Keratinocyte (primary cell): ENCODE measurements at regions not wholly inside any gene's neighbourhood (a gene's known extent, or its start where the extent isn't known, plus 50 kb on each side); places are given as distances from the start of the nearest gene placed in this dataset.

Experiments used
- DNase-seq: peaks from one replicate; pipeline ENCODE4 v3.0.0-alpha.2; 2011; ENCODE audit warnings: low read depth, missing footprints, low spot score
- FAIRE-seq: peaks from 2 replicates; lab custom pipeline; 2011; peaks lifted over from hg19 to GRCh38; lab: Jason Lieb, UNC
- H2AFZ ChIP-seq: 2 replicates; pipeline ENCODE4 v1.6.0; 2012; ENCODE audit warnings: low read length, control low read depth, inconsistent platforms; ENCODE audit not compliant: control insufficient read depth
- H3K27ac ChIP-seq: 2 replicates; pipeline ENCODE4 v1.5.1; 2011; ENCODE audit warnings: low read length; ENCODE audit not compliant: control insufficient read depth, insufficient read depth
- H3K27me3 ChIP-seq: 3 replicates; pipeline ENCODE4 v1.6.0; 2011; ENCODE audit warnings: low read length; ENCODE audit not compliant: control insufficient read depth, insufficient read depth; ENCODE audit errors: extremely low read depth
- H3K36me3 ChIP-seq, 2 experiments: 2 replicates in 1 of 2; 3 replicates in 1 of 2; pipeline ENCODE4 v1.5.1; 2011; ENCODE audit warnings: low read length in 2 of 2, mild to moderate bottlenecking in 1 of 2; ENCODE audit not compliant: control insufficient read depth in 2 of 2, insufficient read depth in 2 of 2; ENCODE audit errors: extremely low read depth in 1 of 2
- H3K4me1 ChIP-seq: 3 replicates; pipeline ENCODE4 v1.5.1; 2011; ENCODE audit warnings: low read length; ENCODE audit not compliant: control insufficient read depth, insufficient read depth; ENCODE audit errors: extremely low read depth
- H3K4me2 ChIP-seq: 3 replicates; pipeline ENCODE4 v1.6.0; 2011; ENCODE audit warnings: low read depth, low read length; ENCODE audit not compliant: control insufficient read depth, insufficient read depth; ENCODE audit errors: extremely low read depth
- H3K4me3 ChIP-seq, 3 experiments: fragments of 200-600 bp in 1 of 3; sonication (generic) in 1 of 3; 2 replicates in 2 of 3; 3 replicates in 1 of 3; pipeline ENCODE4 v1.5.1; 2011 to 2016; ENCODE audit warnings: low read length in 3 of 3, mild to moderate bottlenecking in 3 of 3, control low read depth in 2 of 3, inconsistent platforms in 1 of 3, low read depth in 1 of 3, mixed read lengths in 1 of 3, mixed run types in 1 of 3, moderate library complexity in 1 of 3; ENCODE audit not compliant: control insufficient read depth in 2 of 3, insufficient read depth in 2 of 3; ENCODE audit errors: extremely low read depth in 1 of 3
- H3K79me2 ChIP-seq: 2 replicates; pipeline ENCODE4 v1.6.0; 2012; ENCODE audit warnings: low read length; ENCODE audit not compliant: control insufficient read depth, insufficient read depth
- H3K9ac ChIP-seq: 3 replicates; pipeline ENCODE4 v1.6.0; 2011; ENCODE audit warnings: low read length; ENCODE audit not compliant: control insufficient read depth, insufficient read depth; ENCODE audit errors: extremely low read depth
- H3K9me1 ChIP-seq: 3 replicates; pipeline ENCODE4 v1.6.0; 2011; ENCODE audit warnings: low read length; ENCODE audit not compliant: control insufficient read depth, insufficient read depth; ENCODE audit errors: extremely low read depth
- H3K9me3 ChIP-seq: 2 replicates; pipeline ENCODE4 v1.5.1; 2012; ENCODE audit warnings: low read depth, low read length; ENCODE audit not compliant: control insufficient read depth
- H4K20me1 ChIP-seq: 3 replicates; pipeline ENCODE4 v1.6.0; 2011; ENCODE audit warnings: low read length; ENCODE audit not compliant: control insufficient read depth, insufficient read depth; ENCODE audit errors: extremely low read depth
- CTCF ChIP-seq, 3 experiments: IDR thresholded peaks in 1 of 3; conservative IDR thresholded peaks in 1 of 3; optimal IDR thresholded peaks in 1 of 3; 2 replicates in 2 of 3; 3 replicates in 1 of 3; pipeline versions ENCODE3 to v1.5.1; 2011; ENCODE audit warnings: low read length in 3 of 3, mild to moderate bottlenecking in 3 of 3, moderate library complexity in 2 of 3, control low read depth in 1 of 3, inconsistent platforms in 1 of 3; ENCODE audit not compliant: insufficient read depth in 2 of 3; ENCODE audit errors: extremely low read depth in 1 of 3
- EZH2 ChIP-seq: IDR thresholded peaks from one replicate; pipeline ENCODE4 v1.6.1; 2012; ENCODE audit warnings: inconsistent platforms, mild to moderate bottlenecking, low read length, moderate library complexity
- dilution Hi-C: fragments of 300-500 bp; cut with MboI; formaldehyde crosslinking; loops from one replicate; pipeline ENCODE4 v1.7.0; 2020; ENCODE audit warnings: low sequenced_read_pairs; ENCODE audit not compliant: extremely low pct_ligation_motif_present

GRCh38 chr16:51268237-51268636 is 117.2 kb upstream of the SALL1 start:
- no peak for DNase-seq
- H3K9ac ChIP-seq = no peak overlapping the region
- no peaks in the 10 kb centered on the region for H3K36me3 ChIP-seq
- no peak overlapping the region for H2AFZ ChIP-seq
- no peaks in the 10 kb centered on the region for H3K27me3 ChIP-seq
- dilution Hi-C loops = no loop called here
- H3K9me3 ChIP-seq = no peaks in the 10 kb centered on the region
- no peak overlapping the region for H3K4me3 ChIP-seq
- no peaks in the 10 kb centered on the region for H3K9me1 ChIP-seq
- TF ChIP-seq EZH2 (no peak), CTCF (optimal IDR thresholded peaks at IDR 0.05 in 1 of 3, IDR thresholded peaks at IDR 0.05 in 1 of 3, conservative IDR thresholded peaks at IDR 0.05 in 1 of 3; ENCODE audit: extremely low read depth in 1 of 3, insufficient read depth in 2 of 3, low read length in 3 of 3) (no peak)
- no peaks in the 10 kb centered on the region for H4K20me1 ChIP-seq
- no peaks in the 10 kb centered on the region for H3K4me1 ChIP-seq
- FAIRE-seq = no peak
- no peak overlapping the region for H3K27ac ChIP-seq
- no peaks in the 10 kb centered on the region for H3K79me2 ChIP-seq
- H3K4me2 ChIP-seq = no peak overlapping the region

- no peak overlapping the region for H3K4me2 ChIP-seq
- FAIRE-seq (no peak), DNase-seq (no peak)
- no peak overlapping the region for H3K9ac ChIP-seq
- TF ChIP-seq EZH2 (no peak), CTCF (optimal IDR thresholded peaks at IDR 0.05 in 1 of 3, IDR thresholded peaks at IDR 0.05 in 1 of 3, conservative IDR thresholded peaks at IDR 0.05 in 1 of 3; ENCODE audit: extremely low read depth in 1 of 3, insufficient read depth in 2 of 3, low read length in 3 of 3) (no peak)
- H3K79me2 ChIP-seq = no peaks in the 10 kb centered on the region
- no peaks in the 10 kb centered on the region for H3K9me1 ChIP-seq
- dilution Hi-C loops = no loop called here
- H3K4me1 ChIP-seq = no peaks in the 10 kb centered on the region
- H3K4me3 ChIP-seq = no peak overlapping the region
- no peak overlapping the region for H2AFZ ChIP-seq
- no peaks in the 10 kb centered on the region for H3K27me3 ChIP-seq
- H3K9me3 ChIP-seq = no peaks in the 10 kb centered on the region
- no peaks in the 10 kb centered on the region for H4K20me1 ChIP-seq
- H3K27ac ChIP-seq = no peak overlapping the region
- H3K36me3 ChIP-seq = no peaks in the 10 kb centered on the region
These were observed 116.6 kb upstream of the SALL1 start for GRCh38 chr16:51267681-51268080.
